GM12891 (cell line): ENCODE measurements at regions not wholly inside any gene's neighbourhood (a gene's known extent, or its start where the extent isn't known, plus 50 kb on each side); places are given as distances from the start of the nearest gene placed in this dataset.

Source experiments
- PAX5 ChIP-seq: IDR thresholded peaks from 2 replicates; pipeline ENCODE4 v1.6.1; 2011; ENCODE audit warnings: low read length, moderate library complexity, mild to moderate bottlenecking; ENCODE audit not compliant: insufficient read depth, severe bottlenecking
- POLR2A ChIP-seq: IDR thresholded peaks from 2 replicates; pipeline ENCODE4 v1.6.1; 2011; ENCODE audit warnings: low read depth, low read length, control low read depth
- POLR2AphosphoS5 ChIP-seq: IDR thresholded peaks from 2 replicates; pipeline ENCODE4 v1.6.1; 2011; ENCODE audit warnings: low read depth, low read length, control low read depth
- POU2F2 ChIP-seq: IDR thresholded peaks from 2 replicates; pipeline ENCODE4 v1.6.1; 2011; ENCODE audit warnings: low read depth, mild to moderate bottlenecking, control low read depth, low read length, moderate library complexity
- SPI1 ChIP-seq: IDR thresholded peaks from 2 replicates; pipeline ENCODE4 v1.6.1; 2011; ENCODE audit warnings: low read depth, low read length, control low read depth
- TAF1 ChIP-seq: IDR thresholded peaks from 2 replicates; pipeline ENCODE4 v1.6.1; 2011; ENCODE audit warnings: low read depth, low read length, control low read depth

- TF ChIP-seq POLR2A (no peak), POLR2AphosphoS5 (no peak), TAF1 (no peak), PAX5 (no peak), SPI1 (no peak), POU2F2 (no peak)
Observed at GRCh38 chr7:138204285-138204981, 128.2 kb downstream of the AKR1D1 start.
